GM19395 (cell line): ENCODE measurements at regions not wholly inside any gene's neighbourhood (a gene's known extent, or its start where the extent isn't known, plus 50 kb on each side); places are given as distances from the start of the nearest gene placed in this dataset.

Experiments used
- ATAC-seq: cut with Tn5 transposase; IDR thresholded peaks from one replicate; pipeline ENCODE4 v1.9.1; 2021; ENCODE audit warnings: mild to moderate bottlenecking, moderate library complexity; ENCODE audit not compliant: unreplicated experiment

DNA sequence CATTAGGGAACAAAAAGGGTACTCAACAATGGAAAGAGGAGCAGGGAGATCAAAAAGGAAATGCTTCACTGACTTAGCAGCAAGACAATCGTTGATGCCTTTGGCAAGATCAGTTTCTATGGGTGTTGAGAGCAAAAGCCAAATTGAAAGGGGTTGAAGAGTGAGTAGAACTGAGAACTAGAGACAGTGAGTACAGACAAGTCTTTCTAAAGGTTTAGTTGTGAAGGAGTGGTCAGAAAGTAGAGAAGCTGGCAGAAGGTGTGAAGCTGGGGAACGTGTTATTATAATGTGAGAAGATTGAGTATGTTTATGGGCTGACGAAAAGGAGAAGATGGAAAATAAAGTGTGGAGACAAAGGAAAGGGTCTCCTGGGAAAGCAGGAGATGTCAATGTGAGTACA lies 221.2 kb upstream of the USP25 start:
- ATAC-seq: no peak

DNA sequence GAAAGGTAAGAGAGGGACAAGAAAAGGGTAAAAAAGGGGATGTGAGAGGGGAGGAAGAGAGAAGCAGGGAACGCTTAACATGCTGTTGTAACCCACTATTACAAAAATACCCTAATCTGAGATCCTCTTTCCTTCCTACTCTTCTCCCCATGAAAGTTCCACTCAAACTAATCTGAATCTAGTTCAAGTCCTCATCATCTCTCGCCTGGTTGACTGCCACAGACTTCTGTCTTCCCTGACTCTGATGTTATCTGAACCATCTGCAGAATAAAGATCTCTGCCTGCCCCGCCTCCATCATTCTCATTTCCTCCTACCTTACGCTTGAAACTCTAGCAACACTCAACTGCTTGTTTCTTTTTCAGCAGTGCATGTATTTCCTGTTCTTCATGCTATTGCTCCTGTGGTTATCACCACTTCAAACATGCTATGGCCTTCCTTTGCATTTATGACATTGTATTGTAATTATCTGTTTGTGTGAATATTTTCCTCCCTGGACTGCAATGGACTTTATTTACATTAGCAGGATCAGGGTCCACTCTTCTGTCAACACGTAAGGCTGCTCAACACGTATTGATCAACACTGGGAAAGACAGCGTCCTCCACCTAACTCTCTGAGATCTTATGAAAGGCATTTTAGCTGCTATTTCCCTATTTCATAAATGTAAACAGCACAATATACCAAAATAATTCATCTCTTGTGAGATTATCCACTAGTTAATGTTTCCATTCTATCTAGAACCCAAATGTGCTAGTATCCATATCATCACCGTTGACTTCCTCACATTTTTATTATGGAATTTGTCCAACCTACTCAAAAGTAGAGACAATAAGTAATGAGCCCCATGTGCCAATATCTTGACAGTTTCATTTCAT lies 215.5 kb upstream of the USP25 start:
- ATAC-seq: peak; percentile 99

DNA sequence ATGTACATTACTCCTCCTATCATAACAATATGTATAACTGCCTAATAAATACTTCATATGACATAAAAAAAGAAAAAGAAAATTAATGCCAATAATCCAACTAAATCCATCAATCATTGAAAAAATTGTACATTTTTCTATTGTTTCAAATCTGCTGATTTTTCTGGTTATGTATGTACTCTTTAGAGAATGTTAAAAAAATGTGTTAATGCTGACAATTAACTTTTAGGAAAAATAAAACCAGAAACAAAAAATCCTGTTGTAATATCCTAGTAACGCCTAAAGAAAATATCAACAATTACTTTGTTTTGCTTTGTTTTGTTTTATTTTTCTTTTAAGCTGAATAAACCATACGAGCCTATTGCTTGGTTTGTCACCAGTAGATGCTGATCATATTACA lies 213.9 kb upstream of the USP25 start:
- ATAC-seq: no peak

DNA sequence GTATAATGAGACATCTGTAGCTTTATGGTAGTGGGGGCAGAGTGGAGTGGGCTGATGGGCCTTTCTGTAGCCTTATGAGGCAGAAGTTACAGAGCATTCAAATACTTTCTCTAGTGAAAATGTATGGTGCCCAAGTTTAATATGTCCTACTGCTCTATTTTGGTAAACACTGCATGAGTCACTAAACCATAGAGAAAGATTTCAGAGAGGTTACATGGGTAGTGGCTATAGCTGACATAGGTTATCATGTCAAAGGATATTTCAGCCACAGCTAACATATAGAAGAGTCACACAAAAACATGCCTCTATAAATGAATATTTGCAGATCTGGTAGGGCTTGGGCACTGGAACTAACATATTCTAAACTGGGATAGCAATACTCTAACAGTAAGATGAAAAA lies 212.4 kb upstream of the USP25 start:
- ATAC-seq: no peak

DNA sequence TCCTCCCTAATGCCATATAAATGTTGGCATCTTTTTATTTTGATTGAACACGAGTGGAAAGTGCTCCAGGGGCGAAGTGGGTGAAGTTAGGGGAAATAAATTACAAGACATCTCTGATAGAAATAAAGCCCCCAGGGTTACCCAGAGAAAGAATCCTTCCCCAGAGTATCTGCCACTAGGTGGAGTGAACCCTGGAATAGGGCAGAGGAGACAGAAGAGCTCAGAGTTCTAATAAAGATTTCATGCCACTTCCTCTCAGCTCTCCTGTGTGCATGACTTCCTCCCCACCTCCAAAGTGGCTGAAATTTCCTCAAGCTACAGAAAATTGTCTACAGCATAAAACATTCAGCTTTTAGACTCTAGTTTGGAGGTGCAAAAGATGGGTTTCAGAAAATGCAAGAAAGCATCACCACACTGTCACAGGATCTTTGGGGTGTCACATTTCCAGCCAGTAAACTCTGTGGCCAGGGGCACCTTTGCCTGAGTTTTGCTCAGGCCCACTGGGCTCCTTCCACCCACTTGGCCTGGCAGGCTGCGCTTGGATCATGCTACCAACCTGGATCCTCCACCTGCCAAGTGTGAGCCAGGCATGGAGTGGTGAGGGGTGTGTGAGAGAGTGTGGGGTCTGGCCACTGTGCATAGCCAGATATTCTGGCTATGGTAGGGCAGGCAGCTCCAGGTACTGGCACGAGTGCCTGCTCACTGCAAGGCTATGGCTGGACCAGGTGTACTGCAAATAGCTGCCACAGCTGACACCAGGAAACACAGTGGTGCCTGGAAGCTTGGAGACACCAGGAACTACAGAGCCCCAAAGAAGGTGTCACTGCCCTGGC lies 208.8 kb upstream of the USP25 start:
- ATAC-seq: no peak

DNA sequence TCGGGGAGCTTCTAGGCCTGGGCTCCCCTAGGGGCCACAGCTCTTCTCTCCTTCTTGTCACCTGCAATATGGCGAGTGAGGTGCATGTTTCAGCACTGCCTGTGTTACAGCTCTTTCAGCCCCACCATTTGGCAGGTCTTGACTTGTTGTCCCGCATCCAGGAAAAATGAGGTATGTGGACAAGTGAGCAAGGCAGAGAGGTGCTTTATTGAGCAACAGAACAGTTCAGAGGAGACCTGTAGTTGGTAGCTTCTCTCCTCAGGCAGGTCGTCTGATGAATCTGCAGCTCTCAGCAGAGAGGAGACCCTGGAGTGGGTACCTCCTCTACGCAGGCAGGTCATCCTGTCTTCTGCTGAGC lies 208.2 kb upstream of the USP25 start:
- no peak for ATAC-seq

DNA sequence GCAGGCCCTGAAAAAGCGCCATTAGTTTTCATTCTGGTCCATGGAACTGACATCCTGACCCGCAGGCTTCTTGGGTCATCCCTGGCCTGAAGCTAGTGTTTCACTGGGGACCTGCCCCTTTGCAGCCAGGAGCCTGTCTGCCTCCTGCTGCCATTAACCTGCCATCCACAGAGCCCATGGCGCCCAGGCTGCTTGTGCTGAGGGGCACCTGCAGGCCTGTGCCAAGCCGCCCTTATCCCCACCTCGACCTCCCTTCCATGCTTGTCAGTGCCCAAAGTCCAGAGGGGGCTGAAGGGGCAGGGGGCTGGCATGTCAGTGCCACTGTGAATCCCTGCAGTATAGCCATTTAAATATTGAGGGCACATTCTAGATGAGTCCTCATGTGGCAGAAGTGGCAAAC lies 207.6 kb upstream of the USP25 start:
- no peak for ATAC-seq

DNA sequence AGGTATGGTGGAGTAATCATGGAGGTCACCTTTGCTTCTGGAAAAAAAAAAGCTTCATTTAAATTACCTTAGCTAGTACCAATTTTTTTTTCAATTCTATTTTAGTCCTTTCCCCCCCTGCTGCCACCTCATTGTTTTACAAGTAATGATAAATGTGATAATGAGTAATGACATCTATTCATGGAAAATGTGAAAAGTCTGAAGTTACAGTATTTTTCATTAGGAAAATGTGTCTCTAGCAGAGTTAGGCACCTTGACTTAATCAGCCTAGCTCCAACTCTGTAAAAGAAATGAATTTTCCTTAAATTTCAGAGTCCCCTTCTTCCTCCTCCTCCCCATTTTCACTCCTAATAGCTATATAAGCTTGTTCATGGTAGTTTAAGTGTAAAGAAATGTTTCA lies 204.9 kb upstream of the USP25 start:
- ATAC-seq: no peak

DNA sequence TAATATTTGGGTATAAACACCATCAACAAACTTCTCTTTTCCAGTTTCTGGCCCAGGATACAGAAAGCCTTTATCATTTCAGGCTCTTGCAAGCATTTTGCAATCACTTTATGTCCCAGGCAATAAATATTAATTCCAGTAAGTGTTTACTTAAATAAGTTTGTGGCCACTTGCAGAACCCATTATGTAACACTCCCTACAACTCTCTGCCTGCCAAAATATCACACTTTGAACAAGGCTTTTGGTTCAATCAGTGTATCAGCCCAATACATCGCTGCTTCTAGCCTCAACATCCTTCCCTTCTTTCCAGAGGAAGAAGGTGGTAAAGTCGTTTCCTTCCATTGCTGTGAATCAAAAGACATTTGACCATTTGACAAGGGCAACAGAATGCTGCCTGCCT lies 203.0 kb upstream of the USP25 start:
- ATAC-seq: no peak

DNA sequence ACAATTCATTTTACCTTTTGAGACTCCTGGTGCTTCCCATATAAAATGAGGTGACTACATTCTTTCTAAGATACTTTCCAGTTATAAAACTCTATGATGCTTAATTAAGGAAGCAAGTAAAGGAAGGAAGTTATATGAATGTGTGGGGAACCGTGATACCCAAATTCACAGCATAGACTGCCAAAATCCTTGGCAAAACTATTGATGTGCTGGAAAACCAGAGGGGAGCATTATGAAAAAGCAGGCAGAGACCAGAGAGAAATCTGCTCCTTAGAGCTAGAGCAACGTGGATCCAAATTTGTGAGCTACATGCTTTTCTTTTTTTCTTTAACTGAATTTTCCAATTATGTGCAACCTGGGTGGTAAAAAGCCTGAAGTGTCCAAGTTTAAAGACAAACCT lies 201.4 kb upstream of the USP25 start:
- no peak for ATAC-seq

DNA sequence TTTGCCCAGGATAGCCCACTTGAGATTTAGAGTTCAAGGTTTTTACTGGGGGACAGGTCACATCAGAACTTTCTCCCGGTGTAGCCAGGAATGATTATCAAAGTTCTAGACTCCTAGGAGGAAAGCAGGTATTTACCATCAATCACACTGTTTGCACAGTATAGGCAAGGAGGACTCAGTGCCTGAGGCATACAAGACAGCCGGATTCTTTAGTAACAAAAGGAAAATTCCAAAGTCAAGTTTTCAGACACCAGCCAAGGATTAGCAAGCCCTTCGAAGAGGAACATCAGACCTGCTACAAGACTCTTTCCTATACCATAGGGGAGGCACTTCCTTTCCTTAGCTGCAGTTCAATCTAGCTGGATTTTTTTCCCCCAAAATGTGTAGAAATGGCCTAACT lies 197.8 kb upstream of the USP25 start:
- ATAC-seq: no peak

DNA sequence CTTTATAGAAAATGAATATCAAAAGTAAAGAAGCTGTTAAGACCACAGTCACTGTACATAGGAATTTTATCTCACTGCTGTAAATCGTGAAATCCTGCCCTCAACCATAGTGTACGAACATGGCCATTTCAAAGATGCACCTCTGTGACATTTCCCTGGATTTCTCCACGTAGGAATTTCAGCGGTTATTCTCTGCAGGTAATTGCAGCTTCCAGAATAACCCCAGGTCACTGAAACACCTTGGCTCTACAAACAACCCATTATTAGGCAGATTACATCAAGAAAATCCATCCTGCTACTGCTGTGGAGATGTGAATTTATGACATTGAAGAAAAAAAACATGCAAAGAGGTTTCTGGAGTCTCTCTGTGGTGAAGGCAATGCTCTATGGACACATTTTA lies 196.2 kb upstream of the USP25 start:
- no peak for ATAC-seq

DNA sequence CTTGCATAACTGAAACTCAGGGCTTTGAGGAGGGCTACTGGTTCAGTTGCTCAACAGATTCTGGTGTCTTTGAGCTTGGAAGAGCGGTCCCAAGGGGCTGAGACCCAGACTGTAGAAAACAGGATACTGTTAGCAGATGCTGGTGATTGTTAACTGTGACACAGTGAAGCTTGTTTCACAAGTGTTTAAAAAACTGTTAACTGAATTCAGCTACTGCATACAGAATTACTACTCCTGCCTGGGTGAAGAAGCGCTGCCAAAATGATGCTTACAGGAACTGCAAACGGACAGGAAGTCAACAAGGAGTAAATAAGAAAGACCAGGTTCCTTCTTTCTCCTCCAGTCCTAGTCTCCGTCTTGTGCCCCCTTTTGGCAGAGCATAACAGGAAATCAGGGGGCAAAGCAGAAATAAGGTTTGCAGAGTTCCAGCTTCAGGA lies 195.3 kb upstream of the USP25 start:
- no peak for ATAC-seq

DNA sequence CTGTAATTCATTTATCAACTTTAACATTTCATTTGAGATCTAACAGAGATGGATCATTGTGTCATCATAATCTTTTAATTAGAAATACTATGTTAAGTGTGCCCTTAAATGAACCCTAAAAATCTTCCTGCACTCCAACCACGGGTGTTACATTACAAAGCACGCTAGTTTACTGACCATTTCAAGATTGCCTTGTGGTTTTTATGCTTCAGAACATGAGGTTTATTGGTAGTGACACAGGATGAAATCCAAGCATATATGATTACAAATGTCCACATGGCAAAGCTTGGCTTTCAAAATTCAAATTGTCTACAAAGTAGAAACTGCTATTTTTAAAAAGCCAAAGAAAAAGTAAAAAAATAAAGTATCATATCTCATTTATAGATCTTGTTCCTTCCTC lies 190.4 kb upstream of the USP25 start:
- ATAC-seq: no peak

DNA sequence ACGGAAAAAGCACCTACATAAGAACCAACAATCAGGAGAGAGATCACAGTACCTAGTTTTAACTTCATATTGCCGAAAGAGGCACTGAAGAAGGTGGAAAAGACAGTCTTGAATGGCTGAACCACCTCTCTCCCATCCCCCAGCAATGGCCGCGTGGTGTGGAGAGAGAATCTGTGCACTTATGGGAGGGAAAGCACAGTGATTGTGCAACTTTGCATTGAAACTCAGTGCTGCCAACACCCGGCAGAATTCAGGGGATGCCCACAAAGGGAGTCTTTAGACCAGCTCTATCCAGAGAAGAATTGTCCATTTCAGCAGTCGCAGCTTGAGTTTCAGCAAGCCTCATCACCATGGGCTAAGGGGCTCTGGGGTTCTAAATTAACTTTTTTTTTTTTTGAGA lies 186.3 kb upstream of the USP25 start:
- ATAC-seq: no peak

DNA sequence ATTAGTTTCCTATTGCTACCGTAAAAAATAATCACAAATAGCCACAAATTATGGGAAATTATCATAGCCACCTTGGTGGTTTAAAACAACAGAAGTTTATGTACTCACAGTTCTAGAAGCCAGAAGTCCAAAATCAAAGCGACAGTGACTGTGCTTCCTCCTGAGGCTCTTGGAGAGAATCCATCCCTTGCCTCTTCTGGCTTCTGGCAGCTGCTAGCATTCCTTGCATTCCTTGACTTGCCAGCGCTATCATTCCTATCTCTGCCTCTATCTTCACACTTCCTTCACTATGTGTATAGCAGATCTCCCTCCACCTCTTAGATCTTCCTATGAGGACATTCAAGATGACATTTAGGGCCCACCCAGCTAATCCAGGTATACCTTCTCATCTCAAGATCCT lies 180.1 kb upstream of the USP25 start:
- no peak for ATAC-seq

DNA sequence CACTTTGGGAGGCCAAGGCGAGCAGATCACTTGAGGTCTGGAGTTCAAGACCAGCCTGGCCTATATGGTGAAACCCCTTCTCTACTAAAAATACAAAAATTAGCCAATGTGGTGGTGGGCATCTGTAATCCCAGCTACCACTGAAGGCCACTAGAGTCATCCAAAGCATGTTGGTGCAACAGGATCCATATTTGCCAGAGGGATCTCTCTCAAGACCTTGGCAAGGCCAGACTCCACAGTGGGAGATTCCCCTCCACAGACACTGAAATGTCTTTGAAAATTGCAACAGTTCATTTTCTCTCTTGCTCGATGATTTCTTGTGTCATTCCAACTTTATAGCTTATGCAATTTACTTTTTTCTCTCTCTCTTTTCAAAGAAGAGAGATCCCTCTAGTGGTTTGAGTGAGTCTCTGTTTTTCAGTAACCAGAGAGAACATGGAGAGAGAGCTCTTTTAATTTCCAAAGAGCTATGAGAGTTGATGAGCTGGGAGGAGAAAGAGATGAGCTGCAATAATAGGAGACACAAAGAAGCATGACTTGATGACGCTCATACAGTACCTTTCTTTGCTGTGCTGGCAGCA lies 176.8 kb upstream of the USP25 start:
- no peak for ATAC-seq

DNA sequence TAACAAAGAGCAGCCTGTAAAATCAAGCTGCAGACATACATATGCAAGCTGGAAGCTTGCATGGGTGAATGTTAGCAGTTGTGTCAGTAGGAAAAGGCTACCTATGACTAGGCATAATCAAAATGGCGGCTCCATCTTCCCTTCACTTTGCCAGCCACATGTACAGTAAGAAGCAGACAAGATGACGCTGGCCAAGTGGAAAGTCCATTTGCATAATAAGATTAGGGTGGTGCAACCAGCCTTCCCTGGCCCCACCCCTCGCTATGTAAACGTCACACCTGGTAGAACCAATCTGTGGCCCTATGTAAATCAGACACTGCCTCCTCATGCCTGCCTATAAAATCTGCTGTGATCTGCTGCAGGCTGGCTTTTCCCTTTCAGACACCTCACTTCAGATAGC lies 171.9 kb upstream of the USP25 start:
- ATAC-seq: no peak

DNA sequence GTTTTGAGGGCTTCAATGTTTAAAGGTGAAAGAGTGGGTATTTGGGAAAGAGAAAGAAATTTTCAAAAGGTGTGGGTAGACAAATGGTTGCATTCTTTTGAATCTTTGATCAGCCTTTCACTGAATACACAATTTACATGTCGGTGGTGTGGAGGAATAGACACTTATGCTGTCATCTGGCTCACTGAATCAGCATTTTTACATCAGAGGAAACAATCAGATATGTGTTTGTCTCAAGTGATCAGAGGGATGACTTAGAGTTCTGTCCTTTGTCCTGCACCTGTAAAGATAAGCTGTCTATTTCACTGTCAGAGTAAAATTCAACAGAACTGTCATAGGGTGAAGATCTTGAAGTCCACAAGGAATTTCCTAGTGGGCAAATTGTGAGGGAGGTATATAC lies 170.9 kb upstream of the USP25 start:
- no peak for ATAC-seq

DNA sequence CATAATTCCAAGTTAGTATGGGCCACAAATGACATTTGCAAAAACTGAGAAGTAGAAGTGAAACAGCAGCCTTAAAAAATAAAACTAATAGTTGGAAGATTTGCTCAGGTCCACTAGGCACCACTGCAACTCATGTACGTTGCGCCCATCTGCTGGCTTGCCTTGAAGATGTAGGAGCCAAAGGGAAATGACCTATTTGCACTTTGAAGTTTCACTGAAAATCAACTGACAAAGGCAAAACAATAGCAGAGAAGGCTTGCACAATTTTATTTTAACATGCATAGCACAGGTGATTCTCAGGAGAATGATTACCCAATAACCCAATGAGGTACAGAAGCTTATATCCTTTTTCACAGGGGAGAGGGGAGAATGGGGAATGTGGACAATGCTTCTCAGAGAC lies 170.1 kb upstream of the USP25 start:
- ATAC-seq: no peak

DNA sequence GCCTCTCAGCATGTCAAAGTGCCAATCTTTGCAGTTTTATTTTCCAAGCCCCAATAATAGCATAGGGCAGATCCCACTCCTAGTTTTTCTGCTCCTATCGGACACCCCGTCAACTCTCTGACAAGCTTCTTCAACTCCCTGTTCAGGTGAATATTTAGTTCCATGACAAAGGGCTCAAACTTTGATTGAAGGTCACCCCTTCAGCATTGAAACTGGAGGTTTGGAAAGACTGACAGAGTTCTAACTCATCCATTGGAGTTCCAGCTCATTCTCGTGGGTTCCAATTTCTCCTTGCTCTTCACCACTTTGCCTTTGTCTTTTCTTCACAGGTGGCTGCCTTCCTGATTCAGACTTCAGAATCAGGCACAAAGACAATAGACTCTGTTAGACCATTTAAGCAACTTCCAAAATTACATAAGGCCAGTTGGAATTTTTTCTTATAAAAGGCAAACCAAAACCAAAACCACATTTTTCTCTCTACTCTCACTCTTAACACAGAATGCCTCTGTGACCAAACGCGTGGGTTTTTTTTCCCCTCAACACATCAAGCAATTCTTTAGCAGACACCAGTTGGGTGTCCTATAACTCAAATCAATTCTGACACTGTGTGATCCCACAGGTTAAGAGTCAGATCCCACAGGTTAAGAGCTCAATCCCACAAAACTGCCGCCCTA lies 169.3 kb upstream of the USP25 start:
- ATAC-seq: no peak
